DOHH2 (cell line): ENCODE measurements at regions not wholly inside any gene's neighbourhood (a gene's known extent, or its start where the extent isn't known, plus 50 kb on each side); places are given as distances from the start of the nearest gene placed in this dataset.

Experiments used
- EZH2phosphoT487 ChIP-seq: fragments of 200-600 bp; sonication (generic); IDR thresholded peaks from 2 replicates; pipeline ENCODE4 v1.6.1; 2017; ENCODE audit warnings: borderline replicate concordance, mild to moderate bottlenecking, antibody characterized with exemption, low read length, moderate library complexity, mixed read lengths
- TF ChIP-seq, protein P1 (sequence below): fragments of 200-600 bp; sonication (generic); IDR thresholded peaks from one replicate; pipeline ENCODE4 v1.5.1; 2014; ENCODE audit warnings: antibody characterized with exemption, mild to moderate bottlenecking, low read depth, low read length; ENCODE audit not compliant: poor library complexity, severe bottlenecking

- TF ChIP-seq, protein P1, sequence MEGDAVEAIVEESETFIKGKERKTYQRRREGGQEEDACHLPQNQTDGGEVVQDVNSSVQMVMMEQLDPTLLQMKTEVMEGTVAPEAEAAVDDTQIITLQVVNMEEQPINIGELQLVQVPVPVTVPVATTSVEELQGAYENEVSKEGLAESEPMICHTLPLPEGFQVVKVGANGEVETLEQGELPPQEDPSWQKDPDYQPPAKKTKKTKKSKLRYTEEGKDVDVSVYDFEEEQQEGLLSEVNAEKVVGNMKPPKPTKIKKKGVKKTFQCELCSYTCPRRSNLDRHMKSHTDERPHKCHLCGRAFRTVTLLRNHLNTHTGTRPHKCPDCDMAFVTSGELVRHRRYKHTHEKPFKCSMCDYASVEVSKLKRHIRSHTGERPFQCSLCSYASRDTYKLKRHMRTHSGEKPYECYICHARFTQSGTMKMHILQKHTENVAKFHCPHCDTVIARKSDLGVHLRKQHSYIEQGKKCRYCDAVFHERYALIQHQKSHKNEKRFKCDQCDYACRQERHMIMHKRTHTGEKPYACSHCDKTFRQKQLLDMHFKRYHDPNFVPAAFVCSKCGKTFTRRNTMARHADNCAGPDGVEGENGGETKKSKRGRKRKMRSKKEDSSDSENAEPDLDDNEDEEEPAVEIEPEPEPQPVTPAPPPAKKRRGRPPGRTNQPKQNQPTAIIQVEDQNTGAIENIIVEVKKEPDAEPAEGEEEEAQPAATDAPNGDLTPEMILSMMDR, result no peak
- no peak for TF ChIP-seq EZH2phosphoT487
These were observed 793.8 kb upstream of the IGFBP3 start for GRCh38 chr7:46714904-46715303.
